ENCODE measurements at regions not wholly inside any gene's neighbourhood (a gene's known extent, or its start where the extent isn't known, plus 50 kb on each side); places are given as distances from the start of the nearest gene placed in this dataset.

- Mint-ChIP-seq H3K27ac (ENCODE audit: unreplicated experiment) (no peak overlapping the region), H3K4me1 (ENCODE audit: low read depth, unreplicated experiment) (no peaks in the 10 kb centered on the region), H3K4me3 (ENCODE audit: unreplicated experiment) (no peak overlapping the region), H3K27me3 (ENCODE audit: low read depth, unreplicated experiment) (peaks cover 51% of the 10 kb centered on the region), H3K36me3 (ENCODE audit: low read depth, unreplicated experiment) (no peaks in the 10 kb centered on the region), H3K9me3 (ENCODE audit: unreplicated experiment) (peaks cover 2% of the 10 kb centered on the region)
- H3K4me1 ChIP-seq (ENCODE audit: insufficient read depth, low read length) = no peaks in the 10 kb centered on the region
- H3K4me3 ChIP-seq (ENCODE audit: insufficient read depth, low read depth, low read length) = no peak overlapping the region
- H3K36me3 ChIP-seq (ENCODE audit: insufficient read depth, low read length) = no peaks in the 10 kb centered on the region
- no peaks in the 10 kb centered on the region for H3K9me3 ChIP-seq (ENCODE audit: insufficient read depth, low read depth, low read length)
- H3K4me2 ChIP-seq (ENCODE audit: low read length) = no peak overlapping the region
- peaks cover 45% of the 10 kb centered on the region for H3K27me3 ChIP-seq (ENCODE audit: insufficient read depth, low read length)
- TF ChIP-seq EZH2 (IDR thresholded peaks at IDR 0.05; ENCODE audit: insufficient read depth, low read length) (no peak), CTCF (IDR thresholded peaks at IDR 0.05; ENCODE audit: insufficient read depth, low read depth, low read length) (no peak)
- H3K79me2 ChIP-seq (ENCODE audit: insufficient read depth, low read length) = no peaks in the 10 kb centered on the region
- no peaks in the 10 kb centered on the region for H4K20me1 ChIP-seq (ENCODE audit: insufficient read depth, low read length)
- no peak overlapping the region for H3K27ac ChIP-seq (ENCODE audit: low read depth, low read length)
- no peak overlapping the region for H2AFZ ChIP-seq (ENCODE audit: low read depth, low read length)
- no peak overlapping the region for H3K9ac ChIP-seq (ENCODE audit: low read length)
- FAIRE-seq (no peak), DNase-seq (ENCODE audit: low read depth) (no peak)
Observed at GRCh38 chr1:22340873-22341272, 110.8 kb upstream of the ZBTB40 start.

DNA sequence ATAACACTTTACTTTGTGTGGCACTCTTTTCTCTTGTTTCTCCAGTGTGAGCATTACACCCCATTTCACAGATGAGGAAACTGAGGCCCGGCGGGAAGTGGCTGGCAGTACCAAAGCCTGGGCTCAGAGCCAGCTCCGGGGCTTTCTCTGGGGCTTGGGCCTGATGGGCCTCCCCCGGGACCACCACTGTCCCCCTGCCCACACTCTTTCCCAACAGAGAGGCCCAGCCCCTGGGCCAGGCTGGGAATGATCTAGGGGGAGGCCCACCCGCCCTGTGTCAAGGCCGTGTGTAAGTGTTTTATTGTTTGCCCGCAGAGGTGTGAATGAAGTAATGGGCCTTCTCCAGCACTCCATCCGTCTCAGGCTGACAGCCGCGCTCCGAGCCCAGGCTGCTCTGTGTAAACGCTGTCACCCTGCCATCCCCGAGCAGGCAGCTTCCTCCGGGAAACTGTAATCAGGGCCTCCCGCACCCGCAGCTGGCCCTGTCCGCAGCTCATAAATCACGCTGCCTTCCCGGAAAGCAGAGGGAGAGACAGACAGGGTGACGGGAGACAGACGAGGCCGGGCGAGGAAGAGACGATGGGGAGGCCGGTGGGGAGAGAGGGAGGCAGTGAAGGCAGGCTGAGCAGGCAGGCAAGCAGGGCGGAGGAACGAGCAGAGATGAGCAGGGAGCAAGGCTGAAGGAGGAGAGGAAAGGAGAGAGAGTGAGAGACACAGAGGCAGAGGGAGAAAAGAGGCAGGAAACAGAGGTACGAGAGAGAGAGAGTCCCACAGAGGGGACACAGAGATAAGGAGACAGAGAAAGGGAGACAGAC is 109.7 kb upstream of the ZBTB40 start:
- FAIRE-seq (no peak), DNase-seq (ENCODE audit: low read depth) (peak; percentile 29)
- no peak for TF ChIP-seq EZH2 (IDR thresholded peaks at IDR 0.05; ENCODE audit: insufficient read depth, low read length)
- TF ChIP-seq CTCF (IDR thresholded peaks at IDR 0.05; ENCODE audit: insufficient read depth, low read depth, low read length) = no peak
- no peak overlapping the region for H3K4me3 ChIP-seq (ENCODE audit: insufficient read depth, low read depth, low read length)
- H3K27me3 Mint-ChIP-seq (ENCODE audit: low read depth, unreplicated experiment) = peaks cover 56% of the 10 kb centered on the region
- no peak overlapping the region for H3K9ac ChIP-seq (ENCODE audit: low read length)
- no peaks in the 10 kb centered on the region for H3K36me3 Mint-ChIP-seq (ENCODE audit: low read depth, unreplicated experiment)
- H3K4me1 Mint-ChIP-seq (ENCODE audit: low read depth, unreplicated experiment) = no peaks in the 10 kb centered on the region
- H3K27ac Mint-ChIP-seq (ENCODE audit: unreplicated experiment) = no peak overlapping the region
- no peaks in the 10 kb centered on the region for H3K36me3 ChIP-seq (ENCODE audit: insufficient read depth, low read length)
- H3K4me2 ChIP-seq (ENCODE audit: low read length) = peak overlapping the region; percentile 55
- peaks cover 47% of the 10 kb centered on the region for H3K27me3 ChIP-seq (ENCODE audit: insufficient read depth, low read length)
- no peaks in the 10 kb centered on the region for H3K4me1 ChIP-seq (ENCODE audit: insufficient read depth, low read length)
- no peak overlapping the region for H3K4me3 Mint-ChIP-seq (ENCODE audit: unreplicated experiment)
- no peaks in the 10 kb centered on the region for H3K9me3 ChIP-seq (ENCODE audit: insufficient read depth, low read depth, low read length)
- H3K9me3 Mint-ChIP-seq (ENCODE audit: unreplicated experiment) = peaks cover 2% of the 10 kb centered on the region
- no peaks in the 10 kb centered on the region for H4K20me1 ChIP-seq (ENCODE audit: insufficient read depth, low read length)
- peak overlapping the region; percentile 34 for H2AFZ ChIP-seq (ENCODE audit: low read depth, low read length)
- no peak overlapping the region for H3K27ac ChIP-seq (ENCODE audit: low read depth, low read length)
- no peaks in the 10 kb centered on the region for H3K79me2 ChIP-seq (ENCODE audit: insufficient read depth, low read length)

GRCh38 chr1:22342734-22343191 is 108.9 kb upstream of the ZBTB40 start:
- Histone ChIP-seq H3K27ac (ENCODE audit: low read depth, low read length) (no peak overlapping the region), H3K4me3 (ENCODE audit: insufficient read depth, low read depth, low read length) (no peak overlapping the region), H3K4me2 (ENCODE audit: low read length) (no peak overlapping the region), H3K9me3 (ENCODE audit: insufficient read depth, low read depth, low read length) (no peaks in the 10 kb centered on the region), H3K9ac (ENCODE audit: low read length) (no peak overlapping the region), H3K36me3 (ENCODE audit: insufficient read depth, low read length) (no peaks in the 10 kb centered on the region), H2AFZ (ENCODE audit: low read depth, low read length) (no peak overlapping the region), H3K79me2 (ENCODE audit: insufficient read depth, low read length) (no peaks in the 10 kb centered on the region), H3K27me3 (ENCODE audit: insufficient read depth, low read length) (peaks cover 47% of the 10 kb centered on the region), H3K4me1 (ENCODE audit: insufficient read depth, low read length) (no peaks in the 10 kb centered on the region), H4K20me1 (ENCODE audit: insufficient read depth, low read length) (no peaks in the 10 kb centered on the region)
- TF ChIP-seq EZH2 (IDR thresholded peaks at IDR 0.05; ENCODE audit: insufficient read depth, low read length) = no peak
- no peak for TF ChIP-seq CTCF (IDR thresholded peaks at IDR 0.05; ENCODE audit: insufficient read depth, low read depth, low read length)
- DNase-seq (ENCODE audit: low read depth) = no peak
- H3K27ac Mint-ChIP-seq (ENCODE audit: unreplicated experiment) = no peak overlapping the region
- H3K4me1 Mint-ChIP-seq (ENCODE audit: low read depth, unreplicated experiment) = no peaks in the 10 kb centered on the region
- peaks cover 2% of the 10 kb centered on the region for H3K9me3 Mint-ChIP-seq (ENCODE audit: unreplicated experiment)
- FAIRE-seq = no peak
- no peak overlapping the region for H3K4me3 Mint-ChIP-seq (ENCODE audit: unreplicated experiment)
- no peaks in the 10 kb centered on the region for H3K36me3 Mint-ChIP-seq (ENCODE audit: low read depth, unreplicated experiment)
- peaks cover 56% of the 10 kb centered on the region for H3K27me3 Mint-ChIP-seq (ENCODE audit: low read depth, unreplicated experiment)
